ENCODE measurements at regions not wholly inside any gene's neighbourhood (a gene's known extent, or its start where the extent isn't known, plus 50 kb on each side); places are given as distances from the start of the nearest gene placed in this dataset.

GRCh38 chr18:22723773-22724172, 209.4 kb upstream of the RBBP8 start:
- Histone ChIP-seq H3K9me2 (ENCODE audit: insufficient read depth) (no peaks in the 10 kb centered on the region), H3K27me3 (ENCODE audit: insufficient read depth, low read length) (no peaks in the 10 kb centered on the region), H3K4me1 (ENCODE audit: control insufficient read depth in 1 of 2, insufficient read depth in 2 of 2, low read length in 2 of 2) (no peaks in the 10 kb centered on the region), H3K9ac (ENCODE audit: low read length) (no peak overlapping the region), H3K4me3 (replicated peaks in 1 of 2; ENCODE audit: low read depth in 1 of 2, low read length in 2 of 2) (no peak overlapping the region), H3K36me3 (ENCODE audit: control insufficient read depth in 1 of 2, insufficient read depth in 2 of 2, low read length in 2 of 2) (no peaks in the 10 kb centered on the region), H3K9me3 (ENCODE audit: control insufficient read depth in 1 of 2, insufficient read depth in 1 of 2, low read depth in 1 of 2, low read length in 2 of 2) (no peaks in the 10 kb centered on the region), H3K4me2 (ENCODE audit: low read length) (no peak overlapping the region), H3K27ac (ENCODE audit: low read depth, low read length) (no peak overlapping the region), H4K20me1 (ENCODE audit: insufficient read depth) (no peaks in the 10 kb centered on the region), H3K79me2 (ENCODE audit: insufficient read depth, low read length) (no peaks in the 10 kb centered on the region), H2AFZ (ENCODE audit: low read depth, low read length, poor library complexity, severe bottlenecking) (no peak overlapping the region)
- no peak for TF ChIP-seq YY1 (IDR thresholded peaks at IDR 0.05; ENCODE audit: extremely low read depth, insufficient replicate concordance, low read depth, low read length)
- TF ChIP-seq ZNF274 (IDR thresholded peaks at IDR 0.05; ENCODE audit: low read depth, low read length) = no peak
- TF ChIP-seq SRF (IDR thresholded peaks at IDR 0.05; ENCODE audit: low read depth) = no peak
- TF ChIP-seq EZH2phosphoT487 (IDR thresholded peaks at IDR 0.05; ENCODE audit: borderline replicate concordance) = no peak
- TF ChIP-seq, protein P1, sequence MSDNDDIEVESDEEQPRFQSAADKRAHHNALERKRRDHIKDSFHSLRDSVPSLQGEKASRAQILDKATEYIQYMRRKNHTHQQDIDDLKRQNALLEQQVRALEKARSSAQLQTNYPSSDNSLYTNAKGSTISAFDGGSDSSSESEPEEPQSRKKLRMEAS (IDR thresholded peaks at IDR 0.05) = no peak
- no peak for TF ChIP-seq JUND (IDR thresholded peaks at IDR 0.05)
- no peak for TF ChIP-seq RAD21 (IDR thresholded peaks at IDR 0.05; ENCODE audit: low read depth)
- TF ChIP-seq ELF1 (IDR thresholded peaks at IDR 0.05; ENCODE audit: borderline replicate concordance, low read depth) = no peak
- TF ChIP-seq CBX3 (IDR thresholded peaks at IDR 0.05; ENCODE audit: low read depth) = no peak
- TF ChIP-seq EZH2 (IDR thresholded peaks at IDR 0.05) = no peak
- TF ChIP-seq EGR1 (IDR thresholded peaks at IDR 0.05; ENCODE audit: low read depth) = no peak
- no peak for TF ChIP-seq FOSL1 (IDR thresholded peaks at IDR 0.05; ENCODE audit: low read depth)
- RAD21 ChIA-PET (ENCODE audit: low non-redundant PET in 1 of 2, low total read pairs in 2 of 2, uncharacterized antibody in 2 of 2, unreplicated experiment in 2 of 2) = no interaction called here
- ATAC-seq (no peak), DNase-seq (ENCODE audit: low read depth, low spot score) (no peak)
- intact Hi-C loops (cut with micrococcal nuclease) = no loop called here
- POLR2A ChIA-PET = no interaction called here
- CTCF ChIA-PET = no interaction called here
- BruUV-seq (replicated peaks) = no TSS peak

GRCh38 chr18:22726469-22726868, 206.7 kb upstream of the RBBP8 start:
- ATAC-seq = no peak
- POLR2A ChIA-PET = no interaction called here
- H3K4me3 ChIP-seq (replicated peaks in 1 of 2; ENCODE audit: low read depth in 1 of 2, low read length in 2 of 2) = no peak overlapping the region
- H3K4me1 ChIP-seq (ENCODE audit: control insufficient read depth in 1 of 2, insufficient read depth in 2 of 2, low read length in 2 of 2) = no peaks in the 10 kb centered on the region
- 0 out of 2 replicates have a peak, but pooled peaks cover 7% of the 10 kb centered on the region for H3K27me3 ChIP-seq (ENCODE audit: insufficient read depth, low read length)
- TF ChIP-seq CTCF (IDR thresholded peaks at IDR 0.05 in 2 of 3, conservative IDR thresholded peaks at IDR 0.05 in 1 of 3; ENCODE audit: borderline replicate concordance in 1 of 3, insufficient read depth in 1 of 3, low read depth in 2 of 3, low read length in 2 of 3) (no peak), ELF1 (IDR thresholded peaks at IDR 0.05; ENCODE audit: borderline replicate concordance, low read depth) (no peak), EZH2phosphoT487 (IDR thresholded peaks at IDR 0.05; ENCODE audit: borderline replicate concordance) (no peak), JUND (IDR thresholded peaks at IDR 0.05) (no peak)
- TF ChIP-seq, protein P2, sequence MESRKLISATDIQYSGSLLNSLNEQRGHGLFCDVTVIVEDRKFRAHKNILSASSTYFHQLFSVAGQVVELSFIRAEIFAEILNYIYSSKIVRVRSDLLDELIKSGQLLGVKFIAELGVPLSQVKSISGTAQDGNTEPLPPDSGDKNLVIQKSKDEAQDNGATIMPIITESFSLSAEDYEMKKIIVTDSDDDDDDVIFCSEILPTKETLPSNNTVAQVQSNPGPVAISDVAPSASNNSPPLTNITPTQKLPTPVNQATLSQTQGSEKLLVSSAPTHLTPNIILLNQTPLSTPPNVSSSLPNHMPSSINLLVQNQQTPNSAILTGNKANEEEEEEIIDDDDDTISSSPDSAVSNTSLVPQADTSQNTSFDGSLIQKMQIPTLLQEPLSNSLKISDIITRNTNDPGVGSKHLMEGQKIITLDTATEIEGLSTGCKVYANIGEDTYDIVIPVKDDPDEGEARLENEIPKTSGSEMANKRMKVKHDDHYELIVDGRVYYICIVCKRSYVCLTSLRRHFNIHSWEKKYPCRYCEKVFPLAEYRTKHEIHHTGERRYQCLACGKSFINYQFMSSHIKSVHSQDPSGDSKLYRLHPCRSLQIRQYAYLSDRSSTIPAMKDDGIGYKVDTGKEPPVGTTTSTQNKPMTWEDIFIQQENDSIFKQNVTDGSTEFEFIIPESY (IDR thresholded peaks at IDR 0.05; ENCODE audit: extremely low read depth, insufficient replicate concordance, low read length) = no peak
- no peaks in the 10 kb centered on the region for H3K9me2 ChIP-seq (ENCODE audit: insufficient read depth)
- no peak overlapping the region for H3K9ac ChIP-seq (ENCODE audit: low read length)
- no peak overlapping the region for H3K27ac ChIP-seq (ENCODE audit: low read depth, low read length)
- RAD21 ChIA-PET (ENCODE audit: low non-redundant PET in 1 of 2, low total read pairs in 2 of 2, uncharacterized antibody in 2 of 2, unreplicated experiment in 2 of 2) = no interaction called here
- no peaks in the 10 kb centered on the region for H3K36me3 ChIP-seq (ENCODE audit: control insufficient read depth in 1 of 2, insufficient read depth in 2 of 2, low read length in 2 of 2)
- intact Hi-C loops (cut with micrococcal nuclease) = no loop called here
- no peak overlapping the region for H2AFZ ChIP-seq (ENCODE audit: low read depth, low read length, poor library complexity, severe bottlenecking)
- no peak for DNase-seq (ENCODE audit: low read depth, low spot score)
- BruUV-seq (replicated peaks) = no TSS peak
- no peak overlapping the region for H3K4me2 ChIP-seq (ENCODE audit: low read length)
- no peaks in the 10 kb centered on the region for H4K20me1 ChIP-seq (ENCODE audit: insufficient read depth)
- CTCF ChIA-PET = no interaction called here
- no peaks in the 10 kb centered on the region for H3K79me2 ChIP-seq (ENCODE audit: insufficient read depth, low read length)
- H3K9me3 ChIP-seq (ENCODE audit: control insufficient read depth in 1 of 2, insufficient read depth in 1 of 2, low read depth in 1 of 2, low read length in 2 of 2) = no peaks in the 10 kb centered on the region

All from HCT116 (cell line).